GM12878 (cell line): ENCODE measurements at regions not wholly inside any gene's neighbourhood (a gene's known extent, or its start where the extent isn't known, plus 50 kb on each side); places are given as distances from the start of the nearest gene placed in this dataset.

Source experiments
- ATAC-seq: fragments of 200-7000 bp; cut with Tn5 transposase; 3 replicates; pipeline ENCODE4 v1.9.1; 2020; ENCODE audit warnings: mild to moderate bottlenecking, moderate library complexity
- BruUV-seq: library from RNA; stranded (reverse); fragments of 400-500 nt; replicated peaks from 2 replicates; lab custom pipeline; 2021; lab: Mats Ljungman, UMichigan
- CTCF ChIA-PET: fragments of 300-600 bp; sonication (Branson Sonifier 250); formaldehyde crosslinking; extraction: SDS; loops from one replicate; lab custom pipeline; 2021; ENCODE audit warnings: inconsistent platforms; lab: Yijun Ruan, JAX
- POLR2A ChIA-PET: fragments of 350-600 bp; formaldehyde crosslinking; extraction: SDS; loops from one replicate; lab custom pipeline; 2021; ENCODE audit warnings: inconsistent platforms; lab: Charles Lee
- RAD21 ChIA-PET: fragments of 300-600 bp; sonication (Branson Sonifier 250); formaldehyde crosslinking; loops from one replicate; lab custom pipeline; 2023; ENCODE audit warnings: antibody characterized with exemption; ENCODE audit not compliant: unreplicated experiment; lab: Charles Lee
- SMC1A ChIA-PET: fragments of 300-600 bp; sonication (Branson Sonifier 250); formaldehyde crosslinking; loops from one replicate; lab custom pipeline; 2023; ENCODE audit not compliant: unreplicated experiment, uncharacterized antibody; lab: Charles Lee
- DNase-seq: peaks from one replicate; pipeline ENCODE4 v3.0.0-alpha.2; 2011; ENCODE audit warnings: low read depth, low spot score
- FAIRE-seq: peaks from 3 replicates; lab custom pipeline; 2011; peaks lifted over from hg19 to GRCh38; lab: Jason Lieb, UNC
- H2AFZ ChIP-seq: 2 replicates; pipeline ENCODE4 v1.6.0; 2011; ENCODE audit warnings: low read depth, low read length, control low read depth; ENCODE audit not compliant: control insufficient read depth
- H3K27ac ChIP-seq: 2 replicates; pipeline ENCODE4 v1.5.1; 2011; ENCODE audit warnings: control low read depth; ENCODE audit not compliant: control insufficient read depth, insufficient read depth
- H3K27me3 ChIP-seq, 2 experiments: replicated peaks in 1 of 2; 2 replicates each; pipeline versions ENCODE4 v1.6.0 to v1.6.1; 2011; ENCODE audit warnings: low read length in 1 of 2; ENCODE audit not compliant: control insufficient read depth in 2 of 2, insufficient read depth in 2 of 2
- H3K36me3 ChIP-seq, 2 experiments: 2 replicates each; pipeline ENCODE4 v1.5.1; 2011; ENCODE audit warnings: low read length in 1 of 2; ENCODE audit not compliant: control insufficient read depth in 2 of 2, insufficient read depth in 2 of 2
- H3K4me1 ChIP-seq: 2 replicates; pipeline ENCODE4 v1.6.1; 2011; ENCODE audit warnings: mild to moderate bottlenecking, low read length, moderate library complexity, mixed read lengths; ENCODE audit not compliant: control insufficient read depth, insufficient read depth
- H3K4me2 ChIP-seq: 2 replicates; pipeline ENCODE4 v1.6.0; 2011; ENCODE audit warnings: control low read depth; ENCODE audit not compliant: control insufficient read depth, insufficient read depth
- H3K4me3 ChIP-seq: fragments of 200-600 bp; sonication (generic); 2 replicates; pipeline ENCODE4 v1.5.1; 2016
- H3K79me2 ChIP-seq: 2 replicates; pipeline ENCODE4 v1.6.0; 2011; ENCODE audit warnings: low read length; ENCODE audit not compliant: control insufficient read depth, insufficient read depth
- H3K9ac ChIP-seq: 2 replicates; pipeline ENCODE4 v1.8.0; 2011; ENCODE audit warnings: low read length, control low read depth, mixed read lengths; ENCODE audit not compliant: control insufficient read depth, insufficient read depth
- H3K9me3 ChIP-seq: replicated peaks from 3 replicates; pipeline ENCODE4 v1.5.1; 2011; ENCODE audit warnings: mild to moderate bottlenecking, low read length; ENCODE audit not compliant: control insufficient read depth, insufficient read depth
- H4K20me1 ChIP-seq: 2 replicates; pipeline ENCODE4 v1.6.0; 2011; ENCODE audit not compliant: control insufficient read depth, insufficient read depth
- EED ChIP-seq: sonication (generic); IDR thresholded peaks from 2 replicates; pipeline ENCODE4 v1.6.1; 2016; ENCODE audit warnings: antibody characterized with exemption, low read depth
- EGR1 ChIP-seq, 2 experiments: IDR thresholded peaks; 1 replicate in 1 of 2; 2 replicates in 1 of 2; pipeline ENCODE4 v1.6.1; 2011 to 2012; ENCODE audit warnings: low read depth in 2 of 2, low read length in 2 of 2, borderline replicate concordance in 1 of 2, mild to moderate bottlenecking in 1 of 2, moderate library complexity in 1 of 2
- GABPA ChIP-seq: IDR thresholded peaks from 2 replicates; pipeline ENCODE4 v1.6.1; 2014; ENCODE audit warnings: antibody characterized with exemption, low read depth, mild to moderate bottlenecking, inconsistent platforms
- JUND ChIP-seq: IDR thresholded peaks from 2 replicates; pipeline ENCODE4 v1.6.1; 2012; ENCODE audit warnings: low read depth, mild to moderate bottlenecking, low read length, improper control_type of control experiment, moderate library complexity
- NR2C2 ChIP-seq: IDR thresholded peaks from 2 replicates; pipeline ENCODE4 v1.6.1; 2011; ENCODE audit warnings: borderline replicate concordance, low read depth; ENCODE audit not compliant: control insufficient read depth, insufficient read length
- RELA ChIP-seq: fragments of 450-650 bp; IDR thresholded peaks from 2 replicates; pipeline ENCODE4 v1.8.0; 2014; ENCODE audit warnings: borderline replicate concordance; ENCODE audit not compliant: partially characterized antibody
- SMAD1 ChIP-seq: fragments of 450-650 bp; IDR thresholded peaks from 2 replicates; pipeline ENCODE4 v1.6.1; 2018; ENCODE audit warnings: mild to moderate bottlenecking, low read depth; ENCODE audit not compliant: partially characterized antibody
- SRF ChIP-seq, 2 experiments: IDR thresholded peaks; 2 replicates each; pipeline ENCODE4 v1.6.1; 2011; ENCODE audit warnings: low read depth in 2 of 2, low read length in 2 of 2, mild to moderate bottlenecking in 1 of 2, moderate library complexity in 1 of 2
- TCF7 ChIP-seq: IDR thresholded peaks from 2 replicates; pipeline ENCODE4 v1.6.1; 2014; ENCODE audit warnings: antibody characterized with exemption, borderline replicate concordance
- ZNF24 ChIP-seq: fragments of 450-650 bp; IDR thresholded peaks from 2 replicates; pipeline ENCODE4 v1.6.1; 2017; ENCODE audit warnings: antibody characterized with exemption, mild to moderate bottlenecking
- WGBS: methylation state at CpG from one replicate; pipeline ENCODE4 v1.1.6; 2016; ENCODE audit warnings: low lambda C conversion rate; ENCODE audit not compliant: insufficient replicate concordance, insufficient coverage; ENCODE audit errors: missing lambda C conversion rate; 5-methylcytosine and 5-hydroxymethylcytosine counted together
- in situ Hi-C: fragments of 300-500 bp; cut with MboI; formaldehyde crosslinking; loops from 9 replicates; pipeline ENCODE4 v1.14.3; 2018; ENCODE audit warnings: mixed read lengths
- intact Hi-C: fragments of 100-400 bp; cut with micrococcal nuclease; formaldehyde crosslinking; loops from one replicate; pipeline ENCODE4 v1.14.2; 2022; ENCODE audit not compliant: unreplicated experiment
- TF ChIP-seq, protein P1 (sequence below): IDR thresholded peaks from 2 replicates; pipeline ENCODE4 v1.6.1; 2011; ENCODE audit warnings: low read depth, low read length, improper control_type of control experiment, borderline replicate concordance
- TF ChIP-seq, protein P2 (sequence below): IDR thresholded peaks from 2 replicates; pipeline ENCODE4 v1.6.1; 2012; ENCODE audit warnings: mild to moderate bottlenecking, low read depth, low read length
- TF ChIP-seq, protein P3 (sequence below): fragments of 450-650 bp; IDR thresholded peaks from 2 replicates; pipeline ENCODE4 v1.6.1; 2014; ENCODE audit warnings: mild to moderate bottlenecking
- TF ChIP-seq, protein P4 (sequence below): fragments of 150-350 bp; IDR thresholded peaks from 2 replicates; pipeline ENCODE4 v1.6.1; 2016; ENCODE audit warnings: low read depth, low read length

DNA sequence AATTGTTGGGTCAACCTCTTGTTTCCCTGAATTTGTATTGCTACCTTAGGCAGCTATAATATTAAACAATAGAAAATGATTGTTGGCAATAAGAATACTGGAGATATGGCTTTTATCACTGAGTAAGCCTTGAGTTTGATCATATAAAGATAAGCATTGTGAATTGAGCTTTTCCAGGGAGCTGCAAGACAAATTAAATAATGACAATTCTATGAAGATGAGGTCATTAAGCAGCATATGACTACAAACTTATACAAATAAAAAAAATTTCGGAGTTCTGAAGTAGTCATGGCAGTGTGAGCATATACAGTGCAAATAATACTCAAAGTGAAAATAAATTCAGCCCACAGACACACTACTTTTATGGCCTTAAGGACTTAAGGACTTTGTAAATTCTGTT, 161.1 kb upstream of the ANO5 start:
- no peak overlapping the region for H3K4me3 ChIP-seq
- no peaks in the 10 kb centered on the region for H4K20me1 ChIP-seq
- ATAC-seq = no peak
- no TSS peak for BruUV-seq
- H3K36me3 ChIP-seq = no peaks in the 10 kb centered on the region
- no peaks in the 10 kb centered on the region for H3K9me3 ChIP-seq
- no peaks in the 10 kb centered on the region for H3K4me1 ChIP-seq
- H2AFZ ChIP-seq = no peak overlapping the region
- CTCF ChIA-PET = no interaction called here
- no peak for FAIRE-seq
- intact Hi-C loops (no loop called here), in situ Hi-C loops (no loop called here)
- no peak overlapping the region for H3K4me2 ChIP-seq
- no peaks in the 10 kb centered on the region for H3K79me2 ChIP-seq
- WGBS = 0% methylated on average over 1 of the region's 1 CpG
- no peaks in the 10 kb centered on the region for H3K27me3 ChIP-seq
- H3K9ac ChIP-seq = no peak overlapping the region
- SMC1A ChIA-PET = interaction anchor here (0.6 kb wide), 1 partner anchor 420 kb away, joined by 3 read pairs; no protein-coding TSS in a partner anchor
- H3K27ac ChIP-seq = no peak overlapping the region
- DNase-seq = no peak
- POLR2A ChIA-PET = no interaction called here
- RAD21 ChIA-PET = no interaction called here
- TF ChIP-seq, protein P1, sequence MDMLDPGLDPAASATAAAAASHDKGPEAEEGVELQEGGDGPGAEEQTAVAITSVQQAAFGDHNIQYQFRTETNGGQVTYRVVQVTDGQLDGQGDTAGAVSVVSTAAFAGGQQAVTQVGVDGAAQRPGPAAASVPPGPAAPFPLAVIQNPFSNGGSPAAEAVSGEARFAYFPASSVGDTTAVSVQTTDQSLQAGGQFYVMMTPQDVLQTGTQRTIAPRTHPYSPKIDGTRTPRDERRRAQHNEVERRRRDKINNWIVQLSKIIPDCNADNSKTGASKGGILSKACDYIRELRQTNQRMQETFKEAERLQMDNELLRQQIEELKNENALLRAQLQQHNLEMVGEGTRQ = no peak
- TF ChIP-seq EED (no peak), ZNF24 (no peak), JUND (no peak), RELA (no peak), NR2C2 (no peak), TCF7 (no peak), SMAD1 (no peak), SRF (IDR thresholded peaks at IDR 0.05; ENCODE audit: low read depth in 2 of 2, low read length in 2 of 2) (no peak), EGR1 (IDR thresholded peaks at IDR 0.05; ENCODE audit: borderline replicate concordance in 1 of 2, low read depth in 2 of 2, low read length in 2 of 2) (no peak), GABPA (no peak)
- TF ChIP-seq, protein P2, sequence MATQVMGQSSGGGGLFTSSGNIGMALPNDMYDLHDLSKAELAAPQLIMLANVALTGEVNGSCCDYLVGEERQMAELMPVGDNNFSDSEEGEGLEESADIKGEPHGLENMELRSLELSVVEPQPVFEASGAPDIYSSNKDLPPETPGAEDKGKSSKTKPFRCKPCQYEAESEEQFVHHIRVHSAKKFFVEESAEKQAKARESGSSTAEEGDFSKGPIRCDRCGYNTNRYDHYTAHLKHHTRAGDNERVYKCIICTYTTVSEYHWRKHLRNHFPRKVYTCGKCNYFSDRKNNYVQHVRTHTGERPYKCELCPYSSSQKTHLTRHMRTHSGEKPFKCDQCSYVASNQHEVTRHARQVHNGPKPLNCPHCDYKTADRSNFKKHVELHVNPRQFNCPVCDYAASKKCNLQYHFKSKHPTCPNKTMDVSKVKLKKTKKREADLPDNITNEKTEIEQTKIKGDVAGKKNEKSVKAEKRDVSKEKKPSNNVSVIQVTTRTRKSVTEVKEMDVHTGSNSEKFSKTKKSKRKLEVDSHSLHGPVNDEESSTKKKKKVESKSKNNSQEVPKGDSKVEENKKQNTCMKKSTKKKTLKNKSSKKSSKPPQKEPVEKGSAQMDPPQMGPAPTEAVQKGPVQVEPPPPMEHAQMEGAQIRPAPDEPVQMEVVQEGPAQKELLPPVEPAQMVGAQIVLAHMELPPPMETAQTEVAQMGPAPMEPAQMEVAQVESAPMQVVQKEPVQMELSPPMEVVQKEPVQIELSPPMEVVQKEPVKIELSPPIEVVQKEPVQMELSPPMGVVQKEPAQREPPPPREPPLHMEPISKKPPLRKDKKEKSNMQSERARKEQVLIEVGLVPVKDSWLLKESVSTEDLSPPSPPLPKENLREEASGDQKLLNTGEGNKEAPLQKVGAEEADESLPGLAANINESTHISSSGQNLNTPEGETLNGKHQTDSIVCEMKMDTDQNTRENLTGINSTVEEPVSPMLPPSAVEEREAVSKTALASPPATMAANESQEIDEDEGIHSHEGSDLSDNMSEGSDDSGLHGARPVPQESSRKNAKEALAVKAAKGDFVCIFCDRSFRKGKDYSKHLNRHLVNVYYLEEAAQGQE = no peak
- TF ChIP-seq, protein P3, sequence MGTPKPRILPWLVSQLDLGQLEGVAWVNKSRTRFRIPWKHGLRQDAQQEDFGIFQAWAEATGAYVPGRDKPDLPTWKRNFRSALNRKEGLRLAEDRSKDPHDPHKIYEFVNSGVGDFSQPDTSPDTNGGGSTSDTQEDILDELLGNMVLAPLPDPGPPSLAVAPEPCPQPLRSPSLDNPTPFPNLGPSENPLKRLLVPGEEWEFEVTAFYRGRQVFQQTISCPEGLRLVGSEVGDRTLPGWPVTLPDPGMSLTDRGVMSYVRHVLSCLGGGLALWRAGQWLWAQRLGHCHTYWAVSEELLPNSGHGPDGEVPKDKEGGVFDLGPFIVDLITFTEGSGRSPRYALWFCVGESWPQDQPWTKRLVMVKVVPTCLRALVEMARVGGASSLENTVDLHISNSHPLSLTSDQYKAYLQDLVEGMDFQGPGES = no peak
- TF ChIP-seq, protein P4, sequence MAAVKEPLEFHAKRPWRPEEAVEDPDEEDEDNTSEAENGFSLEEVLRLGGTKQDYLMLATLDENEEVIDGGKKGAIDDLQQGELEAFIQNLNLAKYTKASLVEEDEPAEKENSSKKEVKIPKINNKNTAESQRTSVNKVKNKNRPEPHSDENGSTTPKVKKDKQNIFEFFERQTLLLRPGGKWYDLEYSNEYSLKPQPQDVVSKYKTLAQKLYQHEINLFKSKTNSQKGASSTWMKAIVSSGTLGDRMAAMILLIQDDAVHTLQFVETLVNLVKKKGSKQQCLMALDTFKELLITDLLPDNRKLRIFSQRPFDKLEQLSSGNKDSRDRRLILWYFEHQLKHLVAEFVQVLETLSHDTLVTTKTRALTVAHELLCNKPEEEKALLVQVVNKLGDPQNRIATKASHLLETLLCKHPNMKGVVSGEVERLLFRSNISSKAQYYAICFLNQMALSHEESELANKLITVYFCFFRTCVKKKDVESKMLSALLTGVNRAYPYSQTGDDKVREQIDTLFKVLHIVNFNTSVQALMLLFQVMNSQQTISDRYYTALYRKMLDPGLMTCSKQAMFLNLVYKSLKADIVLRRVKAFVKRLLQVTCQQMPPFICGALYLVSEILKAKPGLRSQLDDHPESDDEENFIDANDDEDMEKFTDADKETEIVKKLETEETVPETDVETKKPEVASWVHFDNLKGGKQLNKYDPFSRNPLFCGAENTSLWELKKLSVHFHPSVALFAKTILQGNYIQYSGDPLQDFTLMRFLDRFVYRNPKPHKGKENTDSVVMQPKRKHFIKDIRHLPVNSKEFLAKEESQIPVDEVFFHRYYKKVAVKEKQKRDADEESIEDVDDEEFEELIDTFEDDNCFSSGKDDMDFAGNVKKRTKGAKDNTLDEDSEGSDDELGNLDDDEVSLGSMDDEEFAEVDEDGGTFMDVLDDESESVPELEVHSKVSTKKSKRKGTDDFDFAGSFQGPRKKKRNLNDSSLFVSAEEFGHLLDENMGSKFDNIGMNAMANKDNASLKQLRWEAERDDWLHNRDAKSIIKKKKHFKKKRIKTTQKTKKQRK = no peak
